GM23338 (cell line): ENCODE measurements at regions not wholly inside any gene's neighbourhood (a gene's known extent, or its start where the extent isn't known, plus 50 kb on each side); places are given as distances from the start of the nearest gene placed in this dataset.

Experiments
- ETS1 ChIP-seq: IDR thresholded peaks from 2 replicates; pipeline ENCODE4 v1.6.1; 2016; ENCODE audit warnings: antibody characterized with exemption
- EZH2 ChIP-seq: fragments of 200-600 bp; sonication (generic); IDR thresholded peaks from one replicate; pipeline ENCODE4 v1.8.0; 2017; ENCODE audit warnings: antibody characterized with exemption, mild to moderate bottlenecking, low read depth; ENCODE audit not compliant: unreplicated experiment
- EZH2phosphoT487 ChIP-seq: fragments of 200-600 bp; sonication (generic); IDR thresholded peaks from one replicate; pipeline ENCODE4 v1.8.1; 2018; ENCODE audit warnings: antibody characterized with exemption; ENCODE audit not compliant: unreplicated experiment
- JUNB ChIP-seq: IDR thresholded peaks from one replicate; pipeline ENCODE4 v1.6.1; 2016; ENCODE audit warnings: antibody characterized with exemption; ENCODE audit not compliant: unreplicated experiment
- NANOG ChIP-seq: IDR thresholded peaks from 2 replicates; pipeline ENCODE4 v1.6.1; 2016; ENCODE audit warnings: antibody characterized with exemption, borderline replicate concordance
- POLR2AphosphoS5 ChIP-seq: IDR thresholded peaks from 2 replicates; pipeline ENCODE4 v1.6.1; 2016; ENCODE audit warnings: antibody characterized with exemption, low read depth
- STAT1 ChIP-seq: IDR thresholded peaks from one replicate; pipeline ENCODE4 v1.6.1; 2016; ENCODE audit warnings: antibody characterized with exemption; ENCODE audit not compliant: unreplicated experiment
- ZNF114 ChIP-seq: fragments of 250-450 bp; sonication (Bioruptor Pico); IDR thresholded peaks from 2 replicates; pipeline ENCODE4 v1.5.0; 2020; ENCODE audit warnings: mild to moderate bottlenecking, moderate library complexity
- TF ChIP-seq, protein P1 (sequence below), 2 experiments: fragments of 200-600 bp in 1 of 2; sonication (generic) in 1 of 2; conservative IDR thresholded peaks; 2 replicates each; pipeline versions ENCODE4 v1.5.1 to v1.6.1; 2016 to 2017; ENCODE audit warnings: antibody characterized with exemption in 2 of 2, low read depth in 2 of 2, mild to moderate bottlenecking in 2 of 2, moderate library complexity in 1 of 2
- TF ChIP-seq, protein P2 (sequence below): IDR thresholded peaks from one replicate; pipeline ENCODE4 v1.6.1; 2018; ENCODE audit warnings: antibody characterized with exemption; ENCODE audit not compliant: unreplicated experiment

- TF ChIP-seq, protein P1, sequence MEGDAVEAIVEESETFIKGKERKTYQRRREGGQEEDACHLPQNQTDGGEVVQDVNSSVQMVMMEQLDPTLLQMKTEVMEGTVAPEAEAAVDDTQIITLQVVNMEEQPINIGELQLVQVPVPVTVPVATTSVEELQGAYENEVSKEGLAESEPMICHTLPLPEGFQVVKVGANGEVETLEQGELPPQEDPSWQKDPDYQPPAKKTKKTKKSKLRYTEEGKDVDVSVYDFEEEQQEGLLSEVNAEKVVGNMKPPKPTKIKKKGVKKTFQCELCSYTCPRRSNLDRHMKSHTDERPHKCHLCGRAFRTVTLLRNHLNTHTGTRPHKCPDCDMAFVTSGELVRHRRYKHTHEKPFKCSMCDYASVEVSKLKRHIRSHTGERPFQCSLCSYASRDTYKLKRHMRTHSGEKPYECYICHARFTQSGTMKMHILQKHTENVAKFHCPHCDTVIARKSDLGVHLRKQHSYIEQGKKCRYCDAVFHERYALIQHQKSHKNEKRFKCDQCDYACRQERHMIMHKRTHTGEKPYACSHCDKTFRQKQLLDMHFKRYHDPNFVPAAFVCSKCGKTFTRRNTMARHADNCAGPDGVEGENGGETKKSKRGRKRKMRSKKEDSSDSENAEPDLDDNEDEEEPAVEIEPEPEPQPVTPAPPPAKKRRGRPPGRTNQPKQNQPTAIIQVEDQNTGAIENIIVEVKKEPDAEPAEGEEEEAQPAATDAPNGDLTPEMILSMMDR (conservative IDR thresholded peaks at IDR 0.05; ENCODE audit: low read depth in 2 of 2), result no peak
- TF ChIP-seq POLR2AphosphoS5, result no peak
- no peak for TF ChIP-seq JUNB
- TF ChIP-seq, protein P2, sequence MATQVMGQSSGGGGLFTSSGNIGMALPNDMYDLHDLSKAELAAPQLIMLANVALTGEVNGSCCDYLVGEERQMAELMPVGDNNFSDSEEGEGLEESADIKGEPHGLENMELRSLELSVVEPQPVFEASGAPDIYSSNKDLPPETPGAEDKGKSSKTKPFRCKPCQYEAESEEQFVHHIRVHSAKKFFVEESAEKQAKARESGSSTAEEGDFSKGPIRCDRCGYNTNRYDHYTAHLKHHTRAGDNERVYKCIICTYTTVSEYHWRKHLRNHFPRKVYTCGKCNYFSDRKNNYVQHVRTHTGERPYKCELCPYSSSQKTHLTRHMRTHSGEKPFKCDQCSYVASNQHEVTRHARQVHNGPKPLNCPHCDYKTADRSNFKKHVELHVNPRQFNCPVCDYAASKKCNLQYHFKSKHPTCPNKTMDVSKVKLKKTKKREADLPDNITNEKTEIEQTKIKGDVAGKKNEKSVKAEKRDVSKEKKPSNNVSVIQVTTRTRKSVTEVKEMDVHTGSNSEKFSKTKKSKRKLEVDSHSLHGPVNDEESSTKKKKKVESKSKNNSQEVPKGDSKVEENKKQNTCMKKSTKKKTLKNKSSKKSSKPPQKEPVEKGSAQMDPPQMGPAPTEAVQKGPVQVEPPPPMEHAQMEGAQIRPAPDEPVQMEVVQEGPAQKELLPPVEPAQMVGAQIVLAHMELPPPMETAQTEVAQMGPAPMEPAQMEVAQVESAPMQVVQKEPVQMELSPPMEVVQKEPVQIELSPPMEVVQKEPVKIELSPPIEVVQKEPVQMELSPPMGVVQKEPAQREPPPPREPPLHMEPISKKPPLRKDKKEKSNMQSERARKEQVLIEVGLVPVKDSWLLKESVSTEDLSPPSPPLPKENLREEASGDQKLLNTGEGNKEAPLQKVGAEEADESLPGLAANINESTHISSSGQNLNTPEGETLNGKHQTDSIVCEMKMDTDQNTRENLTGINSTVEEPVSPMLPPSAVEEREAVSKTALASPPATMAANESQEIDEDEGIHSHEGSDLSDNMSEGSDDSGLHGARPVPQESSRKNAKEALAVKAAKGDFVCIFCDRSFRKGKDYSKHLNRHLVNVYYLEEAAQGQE, result no peak
- no peak for TF ChIP-seq EZH2phosphoT487
- no peak for TF ChIP-seq EZH2
- TF ChIP-seq ETS1, result no peak
- TF ChIP-seq ZNF114 (CRISPR knock-in tag), result no peak
- no peak for TF ChIP-seq STAT1
- no peak for TF ChIP-seq NANOG
Measured at GRCh38 chr17:21756856-21757619, 64.7 kb downstream of the KCNJ18 start.
